ENCODE measurements at regions not wholly inside any gene's neighbourhood (a gene's known extent, or its start where the extent isn't known, plus 50 kb on each side); places are given as distances from the start of the nearest gene placed in this dataset.

DNA sequence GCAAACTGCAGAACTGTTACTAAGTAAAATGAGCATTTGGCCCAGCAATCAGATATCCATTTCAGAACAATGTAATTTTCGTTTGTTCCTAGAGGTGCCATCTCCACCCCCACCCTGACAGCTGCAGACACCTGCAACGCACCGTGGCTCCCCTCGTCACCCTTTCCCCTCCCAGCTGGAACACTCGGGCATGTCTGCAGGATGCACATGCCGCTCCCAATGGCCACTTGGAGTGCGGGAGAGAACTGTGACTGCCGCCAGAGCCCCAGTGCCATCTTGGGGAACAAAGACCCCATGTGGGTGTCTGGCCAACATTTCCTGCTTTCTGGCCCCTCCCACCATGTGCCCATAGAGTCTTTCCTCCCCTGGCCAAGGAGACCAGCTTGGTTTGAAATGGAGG is 436.2 kb downstream of the PCDH10 start:
- DNase-seq: no peak
- no peak overlapping the region for H3K27ac ChIP-seq (ENCODE audit: insufficient read length, low read depth, low read length)
- H3K18ac ChIP-seq (ENCODE audit: insufficient read length, low read depth, low read length): no peak overlapping the region
- no peaks in the 10 kb centered on the region; the same call in 1 of the 2 replicates for H3K79me2 ChIP-seq (ENCODE audit: insufficient read depth, low read length)
- no peaks in the 10 kb centered on the region for H3K9me3 ChIP-seq (ENCODE audit: control insufficient read depth, low read depth, low read length)
- Mint-ChIP-seq H3K27me3 (ENCODE audit: low read depth) (no peaks in the 10 kb centered on the region; the same call in 1 of the 2 replicates), H3K27ac (no peak overlapping the region), H3K4me1 (peaks cover 0 to 2% of the 10 kb centered on the region in 2 experiments; a peak in 3 of 4 replicates), H3K36me3 (ENCODE audit: insufficient read depth in 1 of 3, low read depth in 3 of 3) (peaks cover 2 to 18% (median 5%) of the 10 kb centered on the region in 3 experiments; a peak in 6 of 7 replicates), H3K9me3 (peaks cover 6 to 9% of the 10 kb centered on the region in 2 experiments; a peak in 4 of 5 replicates), H3K4me3 (no peak overlapping the region)
- H2BK15ac ChIP-seq (ENCODE audit: low read depth, low read length): no peak overlapping the region
- no peak overlapping the region for H3K9ac ChIP-seq (ENCODE audit: extremely low read depth, insufficient read length, low read length)
- H2BK120ac ChIP-seq (ENCODE audit: low read depth, low read length, poor library complexity, severe bottlenecking): no peak overlapping the region
- H2BK5ac ChIP-seq (ENCODE audit: insufficient read length, low read length): no peak overlapping the region
- no peaks in the 10 kb centered on the region for H4K20me1 ChIP-seq (ENCODE audit: control insufficient read depth, insufficient read depth, insufficient read length)
- no peak overlapping the region for H3K4me2 ChIP-seq (ENCODE audit: insufficient read depth, insufficient read length, low read length)
- no peak overlapping the region for H3T11ph ChIP-seq (ENCODE audit: low read length)
- no peak overlapping the region for H3K23ac ChIP-seq (ENCODE audit: insufficient read length, low read depth, low read length)
- no peaks in the 10 kb centered on the region for H3K23me2 ChIP-seq (ENCODE audit: insufficient read length, low read depth, low read length, poor library complexity, severe bottlenecking)
- no peaks in the 10 kb centered on the region for H3K4me1 ChIP-seq (ENCODE audit: insufficient read depth, low read length)
- H2AFZ ChIP-seq (ENCODE audit: low read length): no peak overlapping the region
- H3K56ac ChIP-seq (ENCODE audit: insufficient read length, low read depth, low read length): no peak overlapping the region
- no peaks in the 10 kb centered on the region for H3K79me1 ChIP-seq (ENCODE audit: insufficient read depth, low read depth, low read length, poor library complexity, severe bottlenecking)
- no peak overlapping the region for H4K91ac ChIP-seq (ENCODE audit: insufficient read length, low read depth, low read length)
- H2BK20ac ChIP-seq (ENCODE audit: low read depth, low read length, poor library complexity, severe bottlenecking): no peak overlapping the region
- no peak overlapping the region for H4K8ac ChIP-seq (replicated peaks; ENCODE audit: insufficient read length, low read depth, low read length)
- no peak overlapping the region for H2BK12ac ChIP-seq (ENCODE audit: insufficient read length, low read depth, low read length)
- H3K14ac ChIP-seq (ENCODE audit: insufficient read depth, low read length): no peak overlapping the region
- H3K27me3 ChIP-seq (ENCODE audit: insufficient read depth, low read length): no peaks in the 10 kb centered on the region
- WGBS (ENCODE audit: extremely low coverage, insufficient read length, low lambda C conversion rate): no CpG with 5 or more reads among the region's 8 CpGs
- TF ChIP-seq, protein P1, sequence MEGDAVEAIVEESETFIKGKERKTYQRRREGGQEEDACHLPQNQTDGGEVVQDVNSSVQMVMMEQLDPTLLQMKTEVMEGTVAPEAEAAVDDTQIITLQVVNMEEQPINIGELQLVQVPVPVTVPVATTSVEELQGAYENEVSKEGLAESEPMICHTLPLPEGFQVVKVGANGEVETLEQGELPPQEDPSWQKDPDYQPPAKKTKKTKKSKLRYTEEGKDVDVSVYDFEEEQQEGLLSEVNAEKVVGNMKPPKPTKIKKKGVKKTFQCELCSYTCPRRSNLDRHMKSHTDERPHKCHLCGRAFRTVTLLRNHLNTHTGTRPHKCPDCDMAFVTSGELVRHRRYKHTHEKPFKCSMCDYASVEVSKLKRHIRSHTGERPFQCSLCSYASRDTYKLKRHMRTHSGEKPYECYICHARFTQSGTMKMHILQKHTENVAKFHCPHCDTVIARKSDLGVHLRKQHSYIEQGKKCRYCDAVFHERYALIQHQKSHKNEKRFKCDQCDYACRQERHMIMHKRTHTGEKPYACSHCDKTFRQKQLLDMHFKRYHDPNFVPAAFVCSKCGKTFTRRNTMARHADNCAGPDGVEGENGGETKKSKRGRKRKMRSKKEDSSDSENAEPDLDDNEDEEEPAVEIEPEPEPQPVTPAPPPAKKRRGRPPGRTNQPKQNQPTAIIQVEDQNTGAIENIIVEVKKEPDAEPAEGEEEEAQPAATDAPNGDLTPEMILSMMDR (conservative IDR thresholded peaks at IDR 0.05): no peak
- no peak overlapping the region for H2AK5ac ChIP-seq (ENCODE audit: insufficient read length, low read length)
- H4K5ac ChIP-seq (ENCODE audit: insufficient read length, low read depth, low read length): no peak overlapping the region
- no peak overlapping the region for H3K4ac ChIP-seq (ENCODE audit: low read depth, low read length)

Measured in H9 (cell line).